ENCODE measurements at regions not wholly inside any gene's neighbourhood (a gene's known extent, or its start where the extent isn't known, plus 50 kb on each side); places are given as distances from the start of the nearest gene placed in this dataset.

DNA sequence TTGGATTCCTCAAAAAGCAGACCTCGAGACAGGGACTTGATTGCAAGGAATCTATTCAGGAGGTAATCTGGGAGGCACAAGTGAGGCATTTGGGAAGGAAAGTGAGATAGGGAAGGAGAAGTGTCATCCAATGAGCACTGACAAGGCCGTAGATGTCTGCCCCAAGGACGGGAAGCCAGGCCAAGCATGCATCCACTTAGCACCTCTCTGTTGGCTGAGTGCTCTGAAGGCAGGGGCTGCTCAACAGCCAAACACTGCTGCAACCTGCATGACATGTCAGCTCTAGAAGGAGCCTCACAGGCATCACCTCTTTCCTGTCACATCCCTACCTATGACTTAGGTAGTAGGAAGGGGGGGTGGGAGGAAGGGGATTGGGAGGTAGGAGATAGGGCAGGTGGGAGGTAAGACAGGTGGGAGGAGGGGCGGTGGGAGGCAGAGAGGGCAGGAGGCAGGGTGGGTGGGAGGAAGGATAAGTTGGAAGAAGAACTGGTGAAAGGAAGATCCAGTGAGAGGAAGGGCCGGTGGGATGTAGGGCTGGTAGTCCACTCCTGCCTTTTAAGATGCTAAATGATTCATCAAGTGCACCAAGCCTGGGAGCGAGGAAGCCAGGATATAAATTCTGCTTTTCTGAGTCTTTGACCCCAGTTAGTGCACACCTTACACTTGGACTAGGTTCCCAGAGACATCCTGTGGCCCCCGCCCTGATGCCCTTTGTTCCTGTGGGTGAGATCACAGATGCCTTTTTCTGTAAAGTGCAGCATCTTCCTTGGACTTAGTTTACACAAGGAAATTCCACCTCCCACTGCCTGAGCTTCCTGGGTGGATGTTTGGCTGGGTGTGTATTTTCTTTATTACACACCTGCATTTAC, 83.8 kb upstream of the NXT1 start:
- Histone ChIP-seq H3K4me2 (ENCODE audit: control insufficient read depth, insufficient read depth) (no peak overlapping the region), H4K20me1 (ENCODE audit: control insufficient read depth, insufficient read depth) (no peaks in the 10 kb centered on the region), H3K9me3 (replicated peaks; ENCODE audit: control insufficient read depth, insufficient read depth, low read length) (no peaks in the 10 kb centered on the region; the same call in 2 of the 3 replicates), H3K36me3 (ENCODE audit: control insufficient read depth in 2 of 2, insufficient read depth in 2 of 2, low read length in 1 of 2) (no peaks in the 10 kb centered on the region), H2AFZ (ENCODE audit: control insufficient read depth, low read depth, low read length) (no peak overlapping the region), H3K9ac (ENCODE audit: control insufficient read depth, insufficient read depth, low read length) (no peak overlapping the region), H3K27me3 (replicated peaks in 1 of 2; ENCODE audit: control insufficient read depth in 2 of 2, insufficient read depth in 2 of 2, low read length in 1 of 2) (no peaks in the 10 kb centered on the region), H3K79me2 (ENCODE audit: control insufficient read depth, insufficient read depth, low read length) (no peaks in the 10 kb centered on the region), H3K4me1 (ENCODE audit: control insufficient read depth, insufficient read depth, low read length) (no peaks in the 10 kb centered on the region), H3K4me3 (no peak overlapping the region), H3K27ac (ENCODE audit: control insufficient read depth, insufficient read depth) (no peak overlapping the region)
- RAD21 ChIA-PET (ENCODE audit: unreplicated experiment): no interaction called here
- no TSS peak for BruUV-seq (replicated peaks)
- CTCF ChIA-PET: no interaction called here
- FAIRE-seq (no peak), ATAC-seq (no peak), DNase-seq (ENCODE audit: low read depth, low spot score) (no peak)
- SMC1A ChIA-PET (ENCODE audit: uncharacterized antibody, unreplicated experiment): no interaction called here
- WGBS (ENCODE audit: insufficient coverage, insufficient replicate concordance, low lambda C conversion rate, missing lambda C conversion rate): 13% methylated on average over 5 of the region's 7 CpGs
- intact Hi-C loops (cut with micrococcal nuclease; ENCODE audit: unreplicated experiment): no loop called here
- POLR2A ChIA-PET: no interaction called here
- TF ChIP-seq PAX8 (IDR thresholded peaks at IDR 0.05) (no peak), RELA (IDR thresholded peaks at IDR 0.05; ENCODE audit: borderline replicate concordance, partially characterized antibody) (no peak), BCL3 (IDR thresholded peaks at IDR 0.05; ENCODE audit: borderline replicate concordance, insufficient read depth, low read depth, low read length, poor library complexity, severe bottlenecking) (no peak), GABPA (IDR thresholded peaks at IDR 0.05; ENCODE audit: low read depth) (no peak), YBX1 (IDR thresholded peaks at IDR 0.05) (no peak), NR2C2 (IDR thresholded peaks at IDR 0.05; ENCODE audit: borderline replicate concordance, control insufficient read depth, insufficient read length, low read depth) (no peak), FOXM1 (IDR thresholded peaks at IDR 0.05; ENCODE audit: low read depth, low read length) (no peak), BMI1 (IDR thresholded peaks at IDR 0.05; ENCODE audit: borderline replicate concordance) (no peak), ZSCAN29 (IDR thresholded peaks at IDR 0.05) (no peak), PML (IDR thresholded peaks at IDR 0.05; ENCODE audit: low read length) (no peak), E4F1 (IDR thresholded peaks at IDR 0.05; ENCODE audit: borderline replicate concordance, partially characterized antibody) (no peak), SUZ12 (IDR thresholded peaks at IDR 0.05; ENCODE audit: unreplicated experiment) (no peak), ZBTB11 (CRISPR knock-in tag; IDR thresholded peaks at IDR 0.05) (no peak), POLR2A (IDR thresholded peaks at IDR 0.05; ENCODE audit: low read depth, low read length) (no peak)
- TF ChIP-seq, protein P1, sequence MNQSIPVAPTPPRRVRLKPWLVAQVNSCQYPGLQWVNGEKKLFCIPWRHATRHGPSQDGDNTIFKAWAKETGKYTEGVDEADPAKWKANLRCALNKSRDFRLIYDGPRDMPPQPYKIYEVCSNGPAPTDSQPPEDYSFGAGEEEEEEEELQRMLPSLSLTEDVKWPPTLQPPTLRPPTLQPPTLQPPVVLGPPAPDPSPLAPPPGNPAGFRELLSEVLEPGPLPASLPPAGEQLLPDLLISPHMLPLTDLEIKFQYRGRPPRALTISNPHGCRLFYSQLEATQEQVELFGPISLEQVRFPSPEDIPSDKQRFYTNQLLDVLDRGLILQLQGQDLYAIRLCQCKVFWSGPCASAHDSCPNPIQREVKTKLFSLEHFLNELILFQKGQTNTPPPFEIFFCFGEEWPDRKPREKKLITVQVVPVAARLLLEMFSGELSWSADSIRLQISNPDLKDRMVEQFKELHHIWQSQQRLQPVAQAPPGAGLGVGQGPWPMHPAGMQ (IDR thresholded peaks at IDR 0.05; ENCODE audit: borderline replicate concordance): no peak
- in situ Hi-C loops (cut with MboI): no loop called here

All from GM12878 (cell line).